Stimulated activated memory B cell treated with anti-CD40 and anti-IgM and Interleukin-4, amounts not matched to agents 10 μg/mL and 1 μg/mL and 100 μg/mL, for 72 hours (primary cell): ENCODE measurements at regions not wholly inside any gene's neighbourhood (a gene's known extent, or its start where the extent isn't known, plus 50 kb on each side); places are given as distances from the start of the nearest gene placed in this dataset.

Source experiments
- ATAC-seq: fragments of 150-1000 bp; cut with Tn5 transposase; 2 replicates; pipeline ENCODE4 v1.10.0; 2021
- H3K27ac Mint-ChIP-seq: one replicate; pipeline ENCODE4 v1.8.0; 2022; ENCODE audit warnings: mild to moderate bottlenecking, mixed read lengths
- H3K27me3 Mint-ChIP-seq: one replicate; pipeline ENCODE4 v1.8.0; 2022; ENCODE audit warnings: mixed read lengths
- H3K36me3 Mint-ChIP-seq: one replicate; pipeline ENCODE4 v1.8.0; 2022; ENCODE audit warnings: mixed read lengths
- H3K4me1 Mint-ChIP-seq: one replicate; pipeline ENCODE4 v1.8.0; 2022; ENCODE audit warnings: mixed read lengths
- H3K4me3 Mint-ChIP-seq: one replicate; pipeline ENCODE4 v1.8.0; 2022; ENCODE audit warnings: mild to moderate bottlenecking, moderate library complexity, mixed read lengths
- H3K9me3 Mint-ChIP-seq: one replicate; pipeline ENCODE4 v1.8.0; 2022; ENCODE audit warnings: mixed read lengths

DNA sequence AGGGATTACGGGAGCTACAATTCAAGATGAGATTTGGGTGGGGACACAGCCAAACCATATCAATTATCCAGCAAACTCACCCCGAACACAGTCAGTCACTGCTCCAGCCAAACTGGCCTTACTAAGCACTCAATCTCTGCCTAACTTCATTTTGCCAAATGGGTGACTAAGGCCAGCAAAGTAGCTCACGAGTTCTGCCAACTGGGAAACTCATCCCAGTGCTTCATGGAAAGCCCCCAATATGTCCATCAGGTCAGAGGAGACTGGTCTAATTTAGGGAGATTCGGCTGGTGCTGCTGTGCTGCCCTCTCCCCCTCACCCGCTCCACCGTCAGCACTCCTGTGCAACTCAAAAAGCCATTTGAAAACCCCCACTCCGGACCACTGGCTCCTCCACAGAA, 324.0 kb downstream of the FOXO1 start:
- Mint-ChIP-seq H3K9me3 (no peaks in the 10 kb centered on the region), H3K27ac (no peak overlapping the region), H3K4me3 (no peak overlapping the region), H3K4me1 (peaks cover 12% of the 10 kb centered on the region), H3K27me3 (no peaks in the 10 kb centered on the region), H3K36me3 (no peaks in the 10 kb centered on the region)
- ATAC-seq, result no peak

DNA sequence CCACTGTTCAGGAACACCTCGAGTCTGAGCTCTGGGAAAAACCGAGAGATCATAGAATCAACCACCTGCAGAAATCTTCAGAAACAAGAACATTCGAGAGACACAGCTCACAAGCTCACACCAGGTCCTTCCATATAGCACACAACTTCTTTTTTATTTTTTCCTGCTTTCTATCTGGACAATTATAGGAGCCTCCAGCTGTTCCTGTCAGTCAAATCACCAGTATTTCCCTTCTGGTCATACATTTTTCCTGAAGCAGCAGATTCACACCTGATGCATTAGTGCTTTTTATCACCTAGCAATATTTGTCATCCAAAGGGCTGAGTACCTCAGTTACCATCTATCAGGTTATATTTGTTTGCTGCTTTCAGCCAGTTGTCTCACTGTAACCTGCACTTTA, 323.5 kb downstream of the FOXO1 start:
- Mint-ChIP-seq H3K36me3 (no peaks in the 10 kb centered on the region), H3K27ac (no peak overlapping the region), H3K4me3 (no peak overlapping the region), H3K9me3 (no peaks in the 10 kb centered on the region), H3K4me1 (peaks cover 12% of the 10 kb centered on the region), H3K27me3 (no peaks in the 10 kb centered on the region)
- ATAC-seq, result no peak

DNA sequence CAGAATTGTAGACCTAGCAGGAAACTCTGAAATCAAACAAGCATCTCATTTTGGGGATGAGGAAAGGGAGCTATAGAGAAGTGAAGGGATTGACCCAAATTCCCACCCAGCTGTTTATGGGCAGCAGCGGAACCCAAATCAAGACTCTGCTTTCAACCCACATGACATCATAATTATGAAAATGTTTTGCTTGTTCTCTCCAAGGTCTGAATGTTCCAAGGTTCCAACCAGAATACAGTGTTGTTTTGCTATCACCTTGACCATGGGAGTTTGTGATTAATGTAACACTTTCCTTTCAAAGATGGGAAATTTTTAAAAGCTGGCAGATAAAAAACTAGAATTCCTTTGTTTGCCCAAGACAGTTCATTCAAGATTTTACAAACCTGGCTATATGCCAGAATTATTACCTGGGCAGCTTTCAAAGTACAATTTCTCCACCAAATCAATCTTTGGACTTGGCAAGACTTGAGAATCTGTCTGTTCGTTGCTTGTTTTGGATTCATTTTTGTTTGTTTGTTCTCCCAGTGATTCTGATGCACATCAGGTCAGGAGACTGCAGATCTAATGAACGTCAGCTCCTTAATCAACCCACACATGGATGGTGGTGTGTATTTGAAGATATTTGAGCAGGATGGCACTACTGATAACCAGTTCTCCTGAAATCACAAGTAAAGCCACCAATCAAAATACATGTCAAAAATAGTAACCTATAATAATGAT, 322.7 kb downstream of the FOXO1 start:
- no peak for ATAC-seq
- Mint-ChIP-seq H3K4me3 (no peak overlapping the region), H3K27ac (peak overlapping the region; percentile 54), H3K27me3 (no peaks in the 10 kb centered on the region), H3K9me3 (no peaks in the 10 kb centered on the region), H3K36me3 (no peaks in the 10 kb centered on the region), H3K4me1 (peaks cover 12% of the 10 kb centered on the region)

DNA sequence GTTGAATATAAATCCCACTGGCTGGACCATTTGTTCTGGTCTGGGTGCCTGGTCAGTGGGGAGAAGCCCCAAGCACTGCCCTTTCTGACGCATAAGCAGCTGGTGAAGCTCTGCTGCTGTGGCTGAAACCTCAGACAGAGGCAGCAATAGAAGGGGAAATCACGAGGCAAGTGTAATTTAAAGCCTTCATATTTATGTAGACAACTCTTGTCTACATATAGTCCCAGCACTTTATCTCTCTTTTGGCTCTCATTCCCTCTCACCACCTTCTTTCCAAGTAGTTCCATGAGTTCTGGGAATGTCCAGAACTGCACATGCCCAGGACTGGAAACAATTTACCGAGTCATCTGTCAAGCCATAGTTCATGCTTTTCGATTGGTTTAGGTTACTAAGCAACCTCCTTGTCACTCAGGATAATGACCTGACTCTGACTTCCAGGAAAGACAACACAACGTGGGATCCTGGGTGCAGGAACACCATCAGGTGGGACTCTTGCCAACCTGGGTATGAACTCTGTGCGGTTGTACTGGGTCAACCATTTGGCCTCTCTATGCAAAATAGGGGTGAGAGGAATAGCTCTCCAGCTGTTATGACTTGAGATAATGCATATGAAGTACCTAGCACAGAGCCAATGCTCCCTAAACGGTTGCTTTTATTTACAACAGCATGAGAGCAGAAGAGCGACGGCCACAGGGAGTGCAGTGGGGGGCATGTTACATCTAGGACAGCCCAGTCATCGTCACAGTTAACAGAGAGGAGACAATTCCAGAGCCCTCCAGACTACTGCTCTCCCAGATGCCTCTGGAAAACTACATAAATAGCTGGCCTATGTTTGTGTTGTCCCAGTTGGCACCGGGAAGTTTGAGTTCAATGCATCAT, 321.9 kb downstream of the FOXO1 start:
- H3K36me3 Mint-ChIP-seq, result no peaks in the 10 kb centered on the region
- peak overlapping the region; percentile 54 for H3K27ac Mint-ChIP-seq
- H3K27me3 Mint-ChIP-seq, result no peaks in the 10 kb centered on the region
- H3K4me3 Mint-ChIP-seq, result no peak overlapping the region
- no peaks in the 10 kb centered on the region for H3K9me3 Mint-ChIP-seq
- peaks cover 12% of the 10 kb centered on the region for H3K4me1 Mint-ChIP-seq
- ATAC-seq, result peak; percentile 68

DNA sequence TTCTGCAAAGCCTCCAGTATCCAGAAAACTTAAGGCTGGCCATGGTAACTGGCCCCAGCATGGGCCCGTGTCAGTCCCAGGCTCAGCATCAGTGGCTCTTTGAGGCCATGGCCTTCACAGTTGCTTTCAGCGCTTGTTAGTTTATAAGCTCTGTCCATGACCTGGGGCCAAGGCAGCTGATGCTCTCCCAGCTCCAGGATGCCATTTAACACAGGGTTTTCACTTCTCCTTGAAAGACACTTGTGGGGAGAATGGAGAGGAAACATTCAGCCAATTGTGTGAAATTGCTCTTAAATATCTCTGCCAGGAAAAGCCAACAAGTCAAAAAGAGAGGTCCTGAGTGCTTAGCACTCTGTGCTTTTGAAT, 321.3 kb downstream of the FOXO1 start:
- peak overlapping the region; percentile 34 for H3K27ac Mint-ChIP-seq
- H3K4me1 Mint-ChIP-seq, result peaks cover 12% of the 10 kb centered on the region
- H3K9me3 Mint-ChIP-seq, result no peaks in the 10 kb centered on the region
- H3K36me3 Mint-ChIP-seq, result no peaks in the 10 kb centered on the region
- no peak for ATAC-seq
- H3K27me3 Mint-ChIP-seq, result no peaks in the 10 kb centered on the region
- no peak overlapping the region for H3K4me3 Mint-ChIP-seq

DNA sequence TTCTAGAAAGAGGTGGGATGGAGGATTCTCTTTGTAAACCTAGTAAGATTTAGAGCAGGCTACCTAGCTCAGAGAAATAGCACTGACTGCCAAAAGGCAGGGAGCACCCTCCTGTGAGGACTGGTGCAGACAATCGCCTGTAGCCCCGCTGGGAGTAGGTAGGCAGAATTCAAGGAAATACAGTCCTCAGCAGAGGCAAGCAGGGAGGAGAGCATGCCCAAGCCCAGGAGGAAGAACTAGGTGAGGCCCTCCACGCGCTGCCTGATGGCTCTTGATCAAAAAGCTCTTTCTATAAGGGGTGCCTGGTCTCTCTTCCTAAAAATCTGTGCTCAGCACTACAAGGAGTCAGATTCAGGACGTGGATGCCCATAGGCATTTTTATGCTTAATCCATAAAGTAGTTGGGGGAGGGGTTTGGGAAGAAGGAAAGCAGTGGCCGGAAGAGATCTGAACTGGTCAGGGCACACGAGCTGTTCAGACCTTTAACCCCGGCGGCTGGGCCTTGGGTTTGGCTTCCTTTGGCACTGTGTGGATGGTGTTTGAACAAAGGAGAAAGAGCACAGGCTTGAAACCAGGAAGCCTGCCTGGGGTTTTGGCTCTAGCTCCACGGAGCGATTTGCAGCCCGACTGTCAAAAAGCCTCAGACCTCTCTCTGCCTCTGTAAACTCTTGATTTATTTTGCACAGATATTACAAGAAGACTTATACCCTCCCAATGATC, 320.6 kb downstream of the FOXO1 start:
- Mint-ChIP-seq H3K27ac (peak overlapping the region; percentile 34), H3K4me3 (no peak overlapping the region)
- no peak for ATAC-seq

DNA sequence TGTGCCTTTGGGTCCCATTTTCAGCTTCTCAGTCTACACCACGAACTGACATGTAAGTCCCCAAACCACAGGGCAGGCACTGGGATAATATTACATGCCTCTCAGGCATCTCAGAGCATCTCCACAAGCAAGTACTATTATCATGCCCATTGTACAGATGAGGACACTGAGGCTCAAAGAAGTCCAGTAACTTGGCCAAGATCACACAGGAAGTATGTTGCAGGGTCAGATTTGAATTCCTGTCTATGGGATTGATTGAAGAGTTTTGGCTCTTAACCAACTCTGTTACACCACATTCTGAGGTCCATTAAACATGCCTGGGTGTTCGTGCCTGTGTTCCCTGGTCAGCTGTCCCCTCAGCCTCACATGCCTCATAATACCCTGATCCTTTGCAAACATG, 319.8 kb downstream of the FOXO1 start:
- Mint-ChIP-seq H3K4me3 (no peak overlapping the region), H3K4me1 (peaks cover 12% of the 10 kb centered on the region), H3K36me3 (no peaks in the 10 kb centered on the region), H3K9me3 (no peaks in the 10 kb centered on the region), H3K27me3 (no peaks in the 10 kb centered on the region), H3K27ac (no peak overlapping the region)
- no peak for ATAC-seq

More for the DNA sequence above, 320.6 kb downstream of the FOXO1 start:
- Mint-ChIP-seq H3K4me1 (peaks cover 12% of the 10 kb centered on the region), H3K27me3 (no peaks in the 10 kb centered on the region), H3K9me3 (no peaks in the 10 kb centered on the region), H3K36me3 (no peaks in the 10 kb centered on the region)

DNA sequence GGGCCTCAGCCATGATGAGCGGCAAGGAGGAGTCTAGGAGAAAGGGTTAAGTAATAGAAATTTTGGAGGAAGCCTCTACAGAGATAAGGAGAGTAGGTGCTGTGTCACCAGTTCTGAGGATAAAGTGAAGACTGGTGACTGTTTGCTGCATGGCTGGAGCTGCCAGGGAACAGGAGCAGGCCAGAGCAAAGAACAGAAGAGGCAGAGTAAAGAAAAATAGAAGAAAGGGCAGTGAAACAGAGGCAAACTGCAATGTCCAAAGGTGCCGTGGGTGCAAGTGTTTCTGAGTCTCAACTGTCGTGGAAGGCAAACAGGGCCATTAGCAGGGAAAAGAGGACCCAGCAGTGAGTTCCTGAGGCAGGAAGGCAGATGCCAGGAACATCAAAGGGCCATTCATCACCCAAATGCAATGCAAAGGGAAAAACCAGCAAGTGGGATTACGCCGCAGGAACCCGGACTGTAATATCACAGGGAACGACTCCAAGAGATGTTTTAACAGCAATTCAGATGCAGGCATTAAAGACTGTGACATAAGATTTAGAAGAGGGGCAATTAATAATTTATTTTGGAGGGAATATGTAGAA, 318.3 kb downstream of the FOXO1 start:
- Mint-ChIP-seq H3K9me3 (no peaks in the 10 kb centered on the region), H3K4me1 (peaks cover 12% of the 10 kb centered on the region), H3K4me3 (no peak overlapping the region), H3K36me3 (no peaks in the 10 kb centered on the region), H3K27me3 (no peaks in the 10 kb centered on the region), H3K27ac (no peak overlapping the region)
- ATAC-seq, result no peak

DNA sequence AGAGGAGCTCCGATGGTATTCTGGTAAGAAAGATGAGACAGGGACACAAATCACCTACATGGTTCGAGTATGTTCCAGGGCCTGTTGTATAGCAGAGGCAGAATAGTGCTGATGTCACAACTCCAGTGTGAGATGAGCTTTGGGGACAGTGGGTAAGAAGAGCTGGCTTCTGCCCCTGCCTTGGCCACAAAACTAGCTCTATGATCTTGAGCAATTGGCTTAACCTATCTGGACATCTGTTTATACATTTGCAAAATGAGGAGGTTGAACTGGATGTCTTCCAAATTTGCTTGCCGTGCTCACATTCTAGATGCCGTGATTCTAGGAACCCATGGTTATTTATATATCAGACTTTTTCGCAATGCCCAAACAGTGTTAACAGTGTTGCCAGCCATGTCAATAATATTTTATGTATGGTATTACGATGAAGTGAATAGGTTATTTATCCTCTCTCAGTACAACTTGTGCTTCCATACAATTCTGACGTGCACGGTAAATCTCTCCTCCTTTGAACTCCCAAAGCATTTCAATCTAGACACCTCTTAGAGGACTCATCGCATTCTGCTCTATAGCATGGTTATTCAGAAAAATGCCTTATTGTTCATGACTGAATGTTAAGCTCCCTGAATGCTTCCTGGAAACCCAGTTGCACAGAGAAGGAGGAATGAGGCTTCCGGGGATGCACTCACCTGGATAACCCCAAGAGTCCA, 316.0 kb downstream of the FOXO1 start:
- no peak overlapping the region for H3K27ac Mint-ChIP-seq
- ATAC-seq, result no peak
- no peak overlapping the region for H3K4me3 Mint-ChIP-seq
- H3K27me3 Mint-ChIP-seq, result no peaks in the 10 kb centered on the region
- H3K4me1 Mint-ChIP-seq, result no peaks in the 10 kb centered on the region
- H3K9me3 Mint-ChIP-seq, result no peaks in the 10 kb centered on the region
- H3K36me3 Mint-ChIP-seq, result no peaks in the 10 kb centered on the region

DNA sequence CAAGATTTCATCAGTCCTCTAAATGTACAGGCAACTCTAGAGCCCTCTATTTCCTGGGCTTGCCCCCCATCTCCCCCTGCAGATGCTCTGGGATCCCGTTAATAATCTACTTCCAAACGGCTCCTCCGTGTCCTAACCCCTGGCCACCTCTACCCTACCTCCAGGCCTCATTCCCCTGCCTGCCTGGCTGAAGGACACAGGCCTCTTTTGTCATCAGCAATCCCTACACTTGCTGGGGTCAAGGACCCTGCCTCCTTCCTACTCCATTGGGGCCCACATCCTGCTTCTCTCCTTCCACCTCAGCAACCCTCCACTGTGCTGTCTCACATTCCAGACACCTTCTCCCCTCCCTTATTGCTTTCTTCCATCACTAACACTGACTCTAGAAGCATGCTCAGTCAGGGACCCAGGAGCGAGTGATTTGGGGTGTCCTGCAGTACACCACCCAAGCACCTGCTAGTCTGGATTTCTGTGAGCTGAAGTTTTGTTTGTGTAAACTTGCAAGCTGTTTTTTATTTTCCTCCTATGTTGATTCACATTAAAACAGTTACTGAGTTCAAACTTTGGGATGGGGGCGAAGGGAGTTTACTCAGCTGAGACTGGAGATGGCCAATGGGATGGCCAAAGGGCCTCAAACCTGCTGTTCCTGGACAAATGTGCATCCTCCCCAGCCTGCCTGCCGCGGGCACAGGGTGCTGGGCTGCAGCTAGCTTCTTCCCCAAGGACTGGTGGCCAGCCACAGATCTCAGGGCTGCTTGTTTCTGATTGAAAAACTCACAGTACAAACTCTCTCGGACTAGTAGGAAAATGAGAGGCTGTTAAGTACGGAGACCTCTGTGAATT, 314.7 kb downstream of the FOXO1 start:
- H3K36me3 Mint-ChIP-seq, result no peaks in the 10 kb centered on the region
- ATAC-seq, result no peak
- no peak overlapping the region for H3K4me3 Mint-ChIP-seq
- H3K9me3 Mint-ChIP-seq, result no peaks in the 10 kb centered on the region
- H3K27ac Mint-ChIP-seq, result no peak overlapping the region
- H3K27me3 Mint-ChIP-seq, result no peaks in the 10 kb centered on the region
- no peaks in the 10 kb centered on the region for H3K4me1 Mint-ChIP-seq

DNA sequence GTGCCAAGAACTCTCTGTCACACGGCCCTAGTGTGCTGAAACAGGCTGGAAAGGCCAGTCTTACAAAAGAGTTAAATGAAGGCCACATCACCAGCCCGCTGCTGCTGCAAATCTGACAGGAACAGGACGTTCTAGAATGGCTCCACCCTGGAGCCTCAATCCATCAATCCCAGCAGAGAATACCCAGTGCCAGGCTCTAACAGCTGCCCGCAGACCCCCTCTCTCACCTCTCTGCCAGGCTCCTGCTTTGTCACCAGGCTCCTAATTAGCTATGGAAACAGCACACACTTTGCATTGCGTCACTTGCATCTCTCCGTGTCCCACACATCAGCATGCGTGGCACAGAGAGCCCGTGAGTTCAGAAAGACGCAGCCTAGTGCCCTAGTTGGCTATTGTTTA, 314.1 kb downstream of the FOXO1 start:
- Mint-ChIP-seq H3K27ac (no peak overlapping the region), H3K27me3 (no peaks in the 10 kb centered on the region), H3K36me3 (no peaks in the 10 kb centered on the region), H3K9me3 (no peaks in the 10 kb centered on the region), H3K4me3 (no peak overlapping the region), H3K4me1 (no peaks in the 10 kb centered on the region)
- ATAC-seq, result no peak

DNA sequence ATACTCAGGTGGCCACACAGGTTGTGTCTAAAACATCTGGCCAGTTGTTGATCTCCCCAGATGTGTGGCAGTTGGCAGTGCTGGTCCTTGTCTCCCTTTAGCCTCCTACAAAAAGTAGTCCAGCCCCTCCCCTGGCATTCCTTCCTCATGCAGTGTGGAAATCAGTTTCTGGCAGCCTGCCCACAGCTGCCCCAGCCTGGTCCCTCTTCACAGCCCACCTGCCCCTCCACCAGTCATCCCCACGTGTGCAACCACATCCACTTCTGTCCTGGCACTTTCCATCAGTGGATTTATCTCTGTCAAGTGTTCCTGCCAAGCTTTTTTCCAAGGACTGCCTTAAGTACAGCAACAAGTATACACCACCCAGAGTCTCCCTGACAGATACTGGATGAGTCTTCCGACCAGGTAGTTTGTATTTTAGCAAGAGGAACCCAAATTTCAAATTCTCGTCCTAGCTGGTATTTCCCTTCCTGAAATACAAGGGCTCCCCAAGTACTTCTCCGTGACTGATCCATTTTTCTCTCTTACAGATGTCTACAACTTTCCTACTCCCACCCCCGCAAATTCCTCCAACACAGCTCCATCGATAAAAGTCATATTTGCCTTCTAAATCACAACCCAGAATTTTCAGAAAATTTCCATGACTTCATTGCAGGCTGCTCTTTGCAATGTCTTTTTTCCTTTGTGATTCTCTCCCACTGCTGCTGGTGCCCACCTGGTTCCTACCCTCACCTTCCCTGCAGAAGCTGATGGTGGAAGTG, 313.5 kb downstream of the FOXO1 start:
- Mint-ChIP-seq H3K4me3 (no peak overlapping the region), H3K36me3 (no peaks in the 10 kb centered on the region), H3K27me3 (no peaks in the 10 kb centered on the region), H3K27ac (no peak overlapping the region), H3K9me3 (no peaks in the 10 kb centered on the region), H3K4me1 (no peaks in the 10 kb centered on the region)
- no peak for ATAC-seq

DNA sequence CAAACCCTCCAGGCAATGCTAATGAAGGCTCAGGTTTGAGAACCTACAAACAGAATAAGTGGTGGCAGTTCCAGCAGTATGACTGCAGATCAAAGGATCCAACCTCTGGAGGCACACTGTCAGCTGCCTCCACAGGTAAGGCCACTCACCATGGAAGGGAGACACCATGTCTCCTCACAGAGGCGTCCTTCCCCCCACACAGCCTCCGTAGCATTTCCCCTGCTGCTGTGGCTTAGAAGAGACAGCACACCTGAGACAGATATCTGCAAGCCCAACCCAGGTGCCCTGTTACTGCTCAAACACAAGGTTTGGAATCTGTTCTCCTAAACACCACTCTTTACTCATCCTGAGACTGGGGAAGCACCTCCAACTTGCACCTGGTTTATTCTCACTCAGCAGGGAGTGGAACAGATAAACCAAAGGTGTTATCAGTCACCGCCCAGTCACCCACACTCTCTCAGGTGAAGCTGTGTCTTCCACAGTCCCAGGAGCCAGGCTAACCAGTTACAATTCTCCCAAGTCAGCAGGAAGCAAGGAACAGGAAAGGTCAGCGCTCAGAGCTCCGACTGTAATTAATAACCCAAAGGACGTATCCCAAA, 311.2 kb downstream of the FOXO1 start:
- Mint-ChIP-seq H3K9me3 (no peaks in the 10 kb centered on the region), H3K27me3 (no peaks in the 10 kb centered on the region), H3K4me1 (no peaks in the 10 kb centered on the region), H3K27ac (peak overlapping the region; percentile 36), H3K4me3 (no peak overlapping the region), H3K36me3 (no peaks in the 10 kb centered on the region)
- peak; percentile 27 for ATAC-seq
